Transverse colon (tissue), 4 donors: ENCODE measurements at regions not wholly inside any gene's neighbourhood (a gene's known extent, or its start where the extent isn't known, plus 50 kb on each side); places are given as distances from the start of the nearest gene placed in this dataset.

Experiments used
- DNase-seq: peaks from one replicate; pipeline ENCODE4 v3.0.0-alpha.2; 2019
- H3K27ac ChIP-seq, 4 donors: fragments of 200-600 bp; sonication (generic); 2 replicates each; pipeline ENCODE4 v1.5.1; 2016 to 2018; ENCODE audit warnings: inconsistent platforms in 4 of 4
- H3K27me3 ChIP-seq: fragments of 200-600 bp; sonication (generic); 2 replicates; pipeline ENCODE4 v1.5.1; 2017; ENCODE audit warnings: inconsistent platforms
- H3K36me3 ChIP-seq, 4 donors: fragments of 200-600 bp; sonication (generic); 2 replicates each; pipeline ENCODE4 v1.5.1; 2017 to 2019; ENCODE audit warnings: inconsistent platforms in 4 of 4
- H3K4me1 ChIP-seq, 4 donors: fragments of 200-600 bp; sonication (generic); 2 replicates each; pipeline ENCODE4 v1.5.1; 2017 to 2020; ENCODE audit warnings: inconsistent platforms in 4 of 4
- H3K4me3 ChIP-seq, 4 donors: fragments of 200-600 bp; sonication (generic); 1 replicate in 1 of 4; 2 replicates in 3 of 4; pipeline versions ENCODE4 v1.5.1 to v1.6.1; 2017 to 2019; ENCODE audit warnings: inconsistent platforms in 4 of 4
- H3K9me3 ChIP-seq, 2 donors: fragments of 200-600 bp; sonication (generic); 2 replicates each; pipeline ENCODE4 v1.5.1; 2017 to 2019; ENCODE audit warnings: inconsistent platforms in 2 of 2
- CTCF ChIP-seq, 5 experiments: fragments of 200-600 bp in 3 of 5; fragments of 450-650 bp in 2 of 5; sonication (generic) in 3 of 5; IDR thresholded peaks; 1 replicate in 2 of 5; 2 replicates in 3 of 5; pipeline ENCODE4 v1.5.1; 2016 to 2017; ENCODE audit warnings: antibody characterized with exemption in 5 of 5, inconsistent platforms in 3 of 5, mild to moderate bottlenecking in 2 of 5, moderate library complexity in 1 of 5
- EP300 ChIP-seq: sonication (generic); formaldehyde crosslinking; IDR thresholded peaks from one replicate; pipeline ENCODE4 v1.6.1; 2017; ENCODE audit warnings: antibody characterized with exemption, low read depth
- POLR2A ChIP-seq: fragments of 450-650 bp; IDR thresholded peaks from one replicate; pipeline ENCODE4 v1.6.1; 2016; ENCODE audit warnings: antibody characterized with exemption, mild to moderate bottlenecking, moderate library complexity
- POLR2AphosphoS5 ChIP-seq, 3 donors: sonication (generic); formaldehyde crosslinking; IDR thresholded peaks; one replicate each; pipeline ENCODE4 v1.6.1; 2016; ENCODE audit warnings: antibody characterized with exemption in 3 of 3
- WGBS, 2 donors: methylation state at CpG; one replicate each; pipeline ENCODE4 v1.1.5; 2018; ENCODE audit warnings: low coverage in 1 of 2; 5-methylcytosine and 5-hydroxymethylcytosine counted together
- in situ Hi-C, 4 donors: fragments of 200-750 bp; cut with MboI; loops; one replicate each; pipeline versions ENCODE4 v1.15.0 to v1.15.1; 2017; ENCODE audit warnings: low sequenced_read_pairs in 3 of 4, low pct_ligation_motif_present in 1 of 4, low pct_unique_long_range_greater_than_20kb in 1 of 4
- intact Hi-C: fragments of 100-400 bp; cut with DNase I; formaldehyde crosslinking; loops from one replicate; pipeline ENCODE4 v1.15.1; 2023; ENCODE audit warnings: low total_unique reads

DNA sequence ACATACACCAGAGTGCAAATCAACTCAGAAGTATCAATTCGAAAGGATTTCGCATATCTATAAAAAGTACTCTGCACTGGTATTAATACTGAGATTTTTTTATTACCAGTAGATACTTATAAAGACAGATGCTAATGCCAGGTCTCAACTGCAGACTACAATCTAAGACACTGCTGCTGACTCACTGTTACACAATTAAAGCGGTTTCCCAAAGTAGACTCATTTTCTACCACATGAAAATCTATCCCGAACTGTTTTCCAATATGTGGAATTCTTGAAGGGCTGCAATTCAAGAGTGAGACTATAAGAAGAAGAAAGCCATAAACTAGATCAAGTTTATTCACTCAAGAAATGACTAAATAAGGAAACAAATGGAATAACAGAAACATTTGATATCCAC, 57.2 kb upstream of the ARHGAP32 start:
- TF ChIP-seq POLR2A: no peak
- no peak for TF ChIP-seq CTCF (IDR thresholded peaks at IDR 0.05)
- TF ChIP-seq EP300: no peak
- TF ChIP-seq POLR2AphosphoS5 (IDR thresholded peaks at IDR 0.05): no peak
- DNase-seq: no peak
- intact Hi-C loops (no loop called here), in situ Hi-C loops (no loop called here)
- H3K4me1 ChIP-seq: peaks cover 0 to 9% (median 0%) of the 10 kb centered on the region in 4 donors
- 72 to 84% methylated on average over 4 of the region's 4 CpGs for WGBS, 2 donors
- no peaks in the 10 kb centered on the region for H3K36me3 ChIP-seq
- H3K27ac ChIP-seq: no peak overlapping the region
- H3K4me3 ChIP-seq: no peak overlapping the region
- H3K9me3 ChIP-seq: no peaks in the 10 kb centered on the region
- no peaks in the 10 kb centered on the region for H3K27me3 ChIP-seq

DNA sequence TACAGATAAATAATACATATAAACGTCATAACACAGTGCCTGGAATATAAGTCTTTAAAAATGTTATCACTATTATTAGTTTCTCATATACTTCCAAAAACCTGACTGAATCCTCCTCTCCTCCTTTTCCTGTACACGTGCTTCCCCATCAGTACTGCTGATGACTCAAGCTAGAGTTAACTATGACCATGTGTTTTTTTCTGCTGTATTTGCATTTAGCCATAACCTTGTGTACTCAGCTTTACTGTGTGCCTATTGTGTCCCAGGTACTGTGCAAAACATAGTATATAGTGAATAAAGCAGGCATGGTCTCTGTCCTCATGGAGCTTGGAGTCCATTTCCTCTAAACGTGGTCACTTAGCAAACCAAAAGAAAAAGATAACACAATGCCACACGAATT, 56.5 kb upstream of the ARHGAP32 start:
- no peaks in the 10 kb centered on the region for H3K36me3 ChIP-seq
- H3K4me1 ChIP-seq: peaks cover 0 to 9% (median 0%) of the 10 kb centered on the region in 4 donors
- H3K9me3 ChIP-seq: no peaks in the 10 kb centered on the region
- no peak overlapping the region for H3K27ac ChIP-seq
- TF ChIP-seq EP300 (no peak), CTCF (IDR thresholded peaks at IDR 0.05) (no peak), POLR2AphosphoS5 (IDR thresholded peaks at IDR 0.05) (no peak), POLR2A (no peak)
- in situ Hi-C loops: no loop called here
- H3K27me3 ChIP-seq: no peaks in the 10 kb centered on the region
- 43 to 66% methylated on average over 2 to 4 of the region's 4 CpGs for WGBS, 2 donors
- H3K4me3 ChIP-seq: no peak overlapping the region
- intact Hi-C loops: no loop called here
- DNase-seq: no peak

DNA sequence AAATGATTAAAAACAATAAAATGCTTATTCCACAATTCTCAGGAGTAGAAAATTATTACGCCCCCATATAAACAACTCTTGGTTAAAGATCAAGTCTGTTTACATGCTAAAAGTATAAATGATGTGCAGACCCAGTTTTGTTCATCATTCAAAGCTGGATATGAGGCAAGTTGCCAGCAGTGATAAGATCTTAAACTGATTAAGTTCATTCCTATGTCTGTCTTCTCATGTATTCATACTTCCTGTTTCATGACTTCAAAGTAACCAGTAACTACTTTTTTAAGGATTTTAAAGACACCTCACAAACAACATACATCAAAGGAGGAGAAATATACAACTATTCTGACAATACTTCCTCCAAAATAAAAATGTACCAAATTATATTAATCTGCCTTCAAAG, 55.0 kb upstream of the ARHGAP32 start:
- Histone ChIP-seq H3K4me1 (peaks cover 0 to 11% (median 0%) of the 10 kb centered on the region in 4 donors), H3K4me3 (no peak overlapping the region), H3K27ac (no peak overlapping the region), H3K9me3 (no peaks in the 10 kb centered on the region), H3K27me3 (no peaks in the 10 kb centered on the region), H3K36me3 (no peaks in the 10 kb centered on the region)
- in situ Hi-C loops: no loop called here
- 74 to 86% methylated on average over 1 of the region's 1 CpG for WGBS, 2 donors
- TF ChIP-seq POLR2AphosphoS5 (IDR thresholded peaks at IDR 0.05) (no peak), CTCF (IDR thresholded peaks at IDR 0.05) (no peak), EP300 (no peak), POLR2A (no peak)
- DNase-seq: no peak
- intact Hi-C loops: no loop called here

GRCh38 chr11:129242855-129243254, 50.7 kb upstream of the ARHGAP32 start:
- in situ Hi-C loops (no loop called here), intact Hi-C loops (no loop called here)
- Histone ChIP-seq H3K36me3 (no peaks in the 10 kb centered on the region), H3K4me3 (no peak overlapping the region), H3K27me3 (no peaks in the 10 kb centered on the region), H3K4me1 (peaks cover 0 to 7% (median 0%) of the 10 kb centered on the region in 4 donors), H3K27ac (no peak overlapping the region), H3K9me3 (no peaks in the 10 kb centered on the region)
- 88 to 89% methylated on average over 2 of the region's 2 CpGs for WGBS, 2 donors
- DNase-seq: no peak
- TF ChIP-seq POLR2A (no peak), POLR2AphosphoS5 (IDR thresholded peaks at IDR 0.05) (no peak), EP300 (no peak), CTCF (IDR thresholded peaks at IDR 0.05) (no peak)
